GM21576 (cell line): ENCODE measurements at regions not wholly inside any gene's neighbourhood (a gene's known extent, or its start where the extent isn't known, plus 50 kb on each side); places are given as distances from the start of the nearest gene placed in this dataset.
A peak's percentile ranks its signal among the peaks of the same experiment; 100 is the strongest.
"Not testable (repeated sequence)": the region's sequence is repeated elsewhere in the genome, so short reads cannot be mapped to it uniquely, and the experiment has no call there.

ENCODE experiments used
- ATAC-seq: cut with Tn5 transposase; IDR thresholded peaks from one replicate; pipeline ENCODE4 v1.9.1; 2021; ENCODE audit warnings: mild to moderate bottlenecking, moderate library complexity; ENCODE audit not compliant: unreplicated experiment

DNA sequence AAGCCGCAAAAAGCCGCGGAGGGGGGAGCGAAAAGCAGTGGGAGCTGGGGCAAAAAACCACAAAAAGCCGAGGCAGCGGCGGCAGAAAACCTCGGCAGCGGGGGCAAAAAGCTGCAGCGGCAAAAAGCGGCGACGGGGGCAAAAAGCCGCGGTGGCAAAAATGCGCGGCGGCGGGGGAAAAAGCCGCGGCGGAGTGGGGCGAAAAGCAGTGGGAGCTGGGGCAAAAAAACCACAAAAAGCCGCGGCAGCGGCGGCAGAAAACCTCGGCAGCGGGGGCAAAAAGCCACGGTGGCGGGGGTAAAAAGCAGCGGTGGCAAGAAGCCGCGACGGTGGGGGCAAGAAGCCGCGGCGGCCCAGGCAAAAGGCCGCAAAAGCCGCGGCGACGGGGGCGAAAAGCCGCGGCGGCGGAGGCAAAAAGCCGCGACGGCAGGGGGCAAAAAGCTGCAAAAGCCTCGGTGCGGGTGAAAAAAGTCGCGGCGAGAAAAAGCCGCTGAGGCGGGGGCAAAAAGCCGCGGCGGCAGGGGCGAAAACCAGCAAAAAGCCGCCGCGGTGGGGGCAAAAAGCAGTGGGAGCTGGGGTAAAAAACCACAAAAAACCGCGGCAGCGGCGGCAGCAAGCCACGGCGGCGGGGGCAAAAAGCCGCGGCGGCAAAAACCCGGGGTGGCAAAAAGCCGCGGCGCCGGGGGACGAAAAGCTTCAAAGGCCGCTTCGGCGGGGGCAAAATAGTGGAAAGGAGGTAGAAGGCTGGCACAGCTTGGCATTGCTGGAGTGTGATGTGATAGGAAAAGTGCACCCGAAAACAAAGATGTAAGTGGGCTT, 135.9 kb downstream of the ZNF92 start:
- ATAC-seq, result no peak

DNA sequence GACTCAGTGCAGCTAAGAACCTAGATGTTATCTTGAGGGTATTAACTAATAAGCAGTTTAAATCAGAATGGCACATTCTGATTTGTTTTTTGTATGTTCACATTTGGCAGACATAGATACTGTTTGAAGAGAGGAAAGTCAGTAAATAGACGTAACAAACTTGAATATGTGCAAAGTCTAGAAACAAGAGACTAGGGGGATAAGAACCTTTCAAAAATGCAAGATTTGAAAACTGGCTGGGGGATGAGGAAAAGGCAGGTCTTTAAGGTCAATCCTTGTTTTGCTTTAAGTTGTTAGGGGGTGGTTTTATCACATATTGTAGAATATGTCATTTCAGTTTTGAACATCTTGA, 136.5 kb downstream of the ZNF92 start:
- not testable (repeated sequence) for ATAC-seq

DNA sequence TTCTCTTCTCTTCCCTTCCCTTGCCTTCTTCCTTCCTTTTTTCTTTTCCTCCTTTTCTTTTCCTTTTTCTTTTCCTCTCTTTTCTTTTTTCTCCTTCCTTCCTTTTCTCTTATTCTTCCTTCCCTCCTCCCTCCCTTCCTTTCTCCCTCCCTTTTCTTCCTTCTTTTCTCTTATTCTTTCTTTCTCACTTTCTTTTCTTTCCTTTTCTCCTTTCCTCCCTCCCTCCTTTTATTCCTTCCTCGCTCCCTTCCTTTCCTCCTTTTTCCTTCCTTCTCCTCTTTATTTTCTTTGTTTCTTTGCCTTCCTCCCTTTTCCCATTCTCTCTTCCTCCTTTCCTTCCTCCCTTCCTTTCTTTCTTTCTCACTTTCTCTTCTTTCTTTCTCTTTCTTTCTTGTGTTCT, 146.1 kb downstream of the ZNF92 start:
- ATAC-seq, result not testable (repeated sequence)

DNA sequence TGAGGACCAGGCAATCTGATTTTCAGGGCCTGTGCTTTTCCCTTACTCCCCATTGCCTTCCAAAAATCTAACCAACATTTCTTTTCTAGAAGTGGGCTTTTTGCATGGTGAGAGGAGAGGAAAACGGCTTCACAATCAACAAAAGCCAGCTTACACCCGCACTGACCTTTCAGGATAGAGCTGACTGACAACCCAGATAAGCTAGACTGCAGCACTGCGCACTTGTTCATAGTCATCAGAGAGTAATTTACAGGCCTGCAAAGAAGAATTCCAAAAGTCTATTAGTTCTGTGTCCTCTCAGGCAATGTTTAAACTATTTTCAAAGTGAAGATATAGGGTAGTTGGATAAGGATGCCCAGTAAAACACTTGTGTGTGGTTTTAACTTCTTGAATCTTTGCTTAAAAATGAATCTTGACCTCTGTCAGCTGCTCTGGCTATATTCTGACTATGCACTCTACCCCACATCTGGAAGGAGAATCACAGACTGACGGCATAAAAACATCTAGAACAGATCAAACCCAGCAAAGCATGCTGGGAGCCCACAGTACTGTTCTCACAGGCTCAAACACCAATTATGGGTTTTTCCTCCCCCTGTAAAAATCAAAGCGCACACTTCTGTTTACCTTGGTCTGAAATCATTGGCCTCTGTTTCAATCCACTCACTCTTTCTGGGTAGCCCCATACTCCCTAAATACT, 172.0 kb downstream of the ZNF92 start:
- not testable (repeated sequence) for ATAC-seq

DNA sequence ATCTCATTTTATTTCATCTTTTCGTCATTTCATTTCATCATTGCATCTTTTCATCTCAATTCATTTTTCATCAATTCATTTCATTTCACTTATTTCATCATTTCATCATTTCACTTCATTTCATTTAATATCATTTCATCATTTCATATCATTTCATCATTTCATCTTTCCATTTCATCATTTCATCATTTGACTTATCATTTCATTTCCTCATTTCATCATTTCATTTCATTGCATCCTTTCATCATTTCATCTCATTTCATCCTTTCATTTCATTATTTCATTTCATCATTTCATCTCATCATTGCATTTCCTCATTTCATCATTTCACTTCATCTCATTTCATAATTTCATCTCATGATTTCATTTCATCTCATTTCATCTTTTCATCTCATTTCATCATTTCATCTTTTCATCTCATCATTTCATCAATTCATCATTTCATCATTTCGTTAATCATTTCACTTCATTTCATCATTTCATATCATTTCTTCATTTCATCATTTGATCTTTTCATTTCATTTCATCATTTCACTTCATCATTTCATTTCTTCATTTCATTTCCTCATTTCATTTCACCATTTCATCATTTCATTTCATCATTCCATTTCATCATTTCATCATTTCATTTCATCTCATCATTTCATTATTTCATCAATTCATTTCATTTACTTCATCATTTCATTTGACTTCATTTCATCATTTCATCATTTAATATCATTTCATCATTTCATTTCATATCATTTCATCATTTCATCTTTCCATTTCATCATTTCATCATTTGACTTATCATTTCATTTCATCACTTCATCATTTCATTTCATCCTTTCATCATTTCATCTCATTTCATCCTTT, 176.2 kb downstream of the ZNF92 start:
- ATAC-seq, result not testable (repeated sequence)

DNA sequence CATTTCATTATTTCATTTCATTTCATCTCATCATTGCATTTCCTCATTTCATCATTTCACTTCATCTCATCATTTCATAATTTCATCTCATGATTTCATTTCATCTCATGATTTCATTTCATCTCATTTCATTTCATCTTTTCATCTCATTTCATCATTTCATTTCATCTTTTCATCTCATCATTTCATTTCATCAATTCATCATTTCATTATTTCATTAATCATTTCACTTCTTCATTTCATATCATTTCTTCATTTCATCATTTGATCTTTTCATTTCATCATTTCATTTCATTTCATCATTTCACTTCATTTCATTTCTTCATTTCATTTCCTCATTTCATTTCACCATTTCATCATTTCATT, 176.8 kb downstream of the ZNF92 start:
- not testable (repeated sequence) for ATAC-seq

DNA sequence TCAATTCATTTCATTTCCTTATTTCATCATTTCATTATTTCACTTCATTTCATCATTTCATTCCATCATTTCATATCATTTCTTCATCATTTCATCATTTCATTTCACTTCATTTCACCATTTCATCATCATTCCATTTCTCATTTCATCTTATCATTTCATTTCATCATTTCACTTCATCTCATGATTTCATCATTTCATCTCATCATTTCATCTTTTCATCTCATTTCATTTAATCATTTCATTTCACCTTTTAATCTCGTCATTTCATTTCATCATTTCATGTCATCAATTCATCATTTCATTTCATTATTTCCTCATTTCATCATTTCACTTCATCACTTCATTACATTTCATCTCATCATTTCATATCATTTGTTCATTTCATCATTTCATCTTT, 177.4 kb downstream of the ZNF92 start:
- not testable (repeated sequence) for ATAC-seq

DNA sequence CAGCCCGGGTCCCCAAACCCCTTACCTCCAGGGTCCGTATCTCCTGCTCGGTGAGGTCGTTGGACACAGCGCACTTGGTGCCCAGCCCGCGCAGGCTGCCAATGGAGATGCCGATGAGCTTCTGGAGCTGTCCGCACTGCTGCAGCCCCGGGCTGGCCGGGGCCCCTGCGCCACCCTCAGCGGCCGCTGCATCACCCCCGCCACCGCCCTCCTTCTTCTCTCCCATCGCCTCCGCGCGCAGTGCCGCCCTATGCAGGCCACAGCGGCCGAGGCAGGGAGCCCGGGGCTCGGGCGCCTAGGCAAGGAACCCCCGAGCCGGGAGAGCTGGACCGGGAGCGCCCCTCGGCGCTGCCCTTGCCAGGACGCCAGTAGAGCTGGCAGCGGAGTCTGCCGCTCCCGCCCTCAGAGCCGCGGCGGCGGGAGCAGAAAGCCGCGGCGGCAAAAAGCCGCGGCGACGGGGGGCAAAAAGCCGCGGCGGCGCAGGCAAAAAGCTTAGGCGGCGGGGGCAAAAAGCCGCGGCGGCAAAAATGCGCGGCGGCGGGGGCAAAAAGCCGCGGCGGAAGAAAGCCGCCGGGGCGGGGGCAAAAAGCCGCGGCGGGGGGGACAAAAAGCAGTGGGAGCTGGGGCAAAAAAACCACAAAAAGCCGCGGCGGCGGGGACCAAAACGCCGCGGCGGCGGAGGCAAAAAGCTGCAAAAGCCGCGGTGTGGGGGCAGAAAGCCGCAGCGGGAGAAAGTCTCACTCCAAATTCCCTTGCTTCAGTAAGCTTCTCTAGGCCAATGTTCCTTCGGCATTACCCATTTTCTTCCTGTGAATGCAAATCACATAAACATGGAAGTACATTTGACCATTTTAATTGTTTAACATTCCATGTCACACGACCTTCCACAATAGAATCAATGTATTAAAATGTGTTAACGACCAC, 181.2 kb downstream of the ZNF92 start:
- ATAC-seq, result not testable (repeated sequence)

DNA sequence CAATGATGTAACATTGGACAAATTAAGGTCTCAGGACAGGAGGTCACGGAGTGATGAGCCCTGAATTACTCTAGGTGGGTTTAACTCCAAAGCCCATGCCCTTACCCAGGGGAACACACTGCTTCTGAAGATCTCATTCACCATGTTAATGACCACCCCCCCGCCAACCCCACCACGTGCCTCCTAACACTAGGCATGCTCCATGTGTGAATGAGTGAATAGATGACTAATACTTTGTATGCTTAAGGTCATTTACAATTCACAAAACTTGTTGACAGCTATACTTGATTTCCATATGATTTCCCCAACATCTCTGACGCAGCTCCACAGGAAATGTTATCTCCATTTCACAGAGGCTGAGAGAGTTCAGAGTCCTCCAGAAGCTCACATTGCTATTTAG, 184.9 kb downstream of the ZNF92 start:
- not testable (repeated sequence) for ATAC-seq

DNA sequence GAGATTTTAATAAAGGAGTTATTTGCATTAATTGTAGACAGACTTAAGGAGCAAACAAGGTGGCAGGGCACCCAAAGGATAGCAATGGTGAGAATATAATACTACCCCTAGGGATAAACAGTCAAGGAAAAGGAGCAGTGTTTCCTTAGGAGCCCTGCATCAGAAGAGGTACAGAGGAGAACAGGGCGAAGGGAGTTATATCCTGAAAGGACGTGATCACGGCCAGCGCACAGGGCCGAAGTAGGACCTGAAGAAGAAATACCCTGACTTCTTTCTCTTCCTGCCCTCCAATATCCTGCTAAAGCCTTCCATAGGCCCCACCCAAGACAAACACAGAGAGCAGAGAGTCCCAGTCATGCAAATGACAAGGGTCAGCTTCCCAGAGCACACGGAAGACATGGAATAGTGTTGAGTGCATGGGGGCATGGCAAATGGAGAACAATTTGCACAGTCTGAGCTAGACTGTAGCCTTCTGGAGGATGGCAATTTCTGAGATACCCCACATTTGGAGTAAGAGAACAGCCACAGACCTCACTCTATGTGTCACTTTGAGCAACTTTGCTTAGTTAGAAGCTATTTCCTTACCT, 188.2 kb downstream of the ZNF92 start:
- not testable (repeated sequence) for ATAC-seq

DNA sequence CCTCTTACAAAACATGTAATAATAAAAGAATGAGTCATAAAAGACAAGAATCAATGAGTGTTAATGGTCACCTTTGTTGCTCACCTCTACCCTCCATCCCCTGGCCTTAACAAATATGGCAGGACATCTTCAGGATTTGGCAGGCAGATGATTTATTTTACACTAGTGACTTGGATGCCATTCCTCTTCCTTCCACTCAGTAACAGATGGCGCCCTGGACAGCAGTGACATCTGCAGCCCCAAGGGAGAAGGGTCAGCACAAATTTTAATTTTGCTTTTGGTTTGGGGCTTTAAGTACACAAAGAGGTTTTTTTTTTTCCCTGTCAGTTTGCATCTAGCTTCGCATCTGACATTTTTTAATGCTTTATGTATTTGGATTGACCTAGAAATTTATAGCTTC, 188.9 kb downstream of the ZNF92 start:
- peak; percentile 88 for ATAC-seq

DNA sequence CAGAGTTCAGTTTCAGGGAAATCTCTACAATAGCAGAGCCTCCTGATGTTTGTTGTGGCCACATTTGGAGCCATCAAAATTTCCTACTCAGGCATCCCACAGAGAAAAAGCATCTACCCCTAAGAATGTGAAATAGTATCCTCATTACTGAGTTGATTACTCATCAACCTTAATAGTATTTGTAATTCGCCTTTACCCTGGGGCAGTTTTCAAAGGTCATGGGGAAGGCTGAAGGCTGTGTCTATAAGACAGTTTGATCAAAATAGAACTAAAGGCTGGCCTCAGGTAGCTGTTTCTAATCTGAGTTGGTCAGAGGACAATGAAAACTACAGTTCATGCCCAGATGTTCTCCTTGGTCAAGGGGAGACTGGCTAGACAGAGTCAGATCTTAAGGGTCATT, 189.7 kb downstream of the ZNF92 start:
- not testable (repeated sequence) for ATAC-seq

DNA sequence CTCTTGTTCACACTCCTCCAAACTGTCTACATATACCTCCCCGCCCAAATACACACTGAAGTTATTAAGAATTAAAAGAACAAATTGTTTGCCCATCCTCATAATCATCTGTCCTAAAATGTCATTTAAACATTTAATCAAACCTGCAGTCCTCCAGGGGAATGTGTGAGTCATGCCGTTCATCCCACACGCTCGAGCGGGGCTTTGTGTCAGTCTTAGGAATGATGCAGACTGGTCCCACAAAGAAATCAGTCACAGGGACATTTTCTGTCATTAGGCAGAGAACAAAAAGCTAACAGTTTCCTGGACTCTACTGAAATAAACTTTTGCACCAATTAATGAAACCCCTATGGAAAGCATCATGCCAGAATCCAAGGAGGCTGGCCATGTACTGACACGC, 194.6 kb downstream of the ZNF92 start:
- not testable (repeated sequence) for ATAC-seq

DNA sequence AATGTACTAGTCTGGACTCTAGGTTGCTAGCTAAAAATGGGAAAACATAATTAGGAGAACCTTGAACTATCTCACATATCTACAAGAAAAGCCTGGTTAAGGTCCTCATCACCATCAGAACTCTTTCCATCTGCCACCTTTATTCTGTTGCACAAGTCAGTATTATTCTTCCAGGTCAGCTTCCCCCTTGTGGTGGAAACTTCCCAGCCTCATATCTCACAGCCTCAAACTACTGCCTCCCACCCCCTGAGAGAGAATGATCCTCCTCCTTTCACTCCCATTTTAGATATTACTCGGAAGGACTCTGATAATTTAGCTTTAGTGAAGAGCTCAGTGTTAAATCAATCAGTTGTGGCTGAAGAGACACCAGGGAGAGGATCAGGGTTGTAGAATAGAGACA, 197.3 kb downstream of the ZNF92 start:
- ATAC-seq, result not testable (repeated sequence)

DNA sequence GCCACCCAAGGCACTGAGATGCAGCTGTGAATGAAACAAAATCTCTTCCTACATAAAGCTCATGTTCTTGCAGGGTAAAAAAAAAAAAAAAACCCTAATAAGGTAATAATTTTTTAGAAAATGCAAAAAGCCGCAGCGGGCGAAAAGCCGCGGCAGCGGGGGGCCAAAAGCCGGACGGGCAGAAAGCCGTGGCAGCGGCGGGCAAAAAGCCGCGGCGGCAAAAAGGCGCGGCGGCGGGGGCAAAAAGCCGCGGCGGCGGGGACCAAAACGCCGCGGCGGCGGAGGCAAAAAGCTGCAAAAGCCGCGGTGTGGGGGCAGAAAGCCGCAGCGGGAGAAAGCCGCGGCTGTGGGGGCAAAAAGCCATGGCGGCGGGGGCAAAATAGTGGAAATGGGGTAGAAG, 198.9 kb downstream of the ZNF92 start:
- not testable (repeated sequence) for ATAC-seq

DNA sequence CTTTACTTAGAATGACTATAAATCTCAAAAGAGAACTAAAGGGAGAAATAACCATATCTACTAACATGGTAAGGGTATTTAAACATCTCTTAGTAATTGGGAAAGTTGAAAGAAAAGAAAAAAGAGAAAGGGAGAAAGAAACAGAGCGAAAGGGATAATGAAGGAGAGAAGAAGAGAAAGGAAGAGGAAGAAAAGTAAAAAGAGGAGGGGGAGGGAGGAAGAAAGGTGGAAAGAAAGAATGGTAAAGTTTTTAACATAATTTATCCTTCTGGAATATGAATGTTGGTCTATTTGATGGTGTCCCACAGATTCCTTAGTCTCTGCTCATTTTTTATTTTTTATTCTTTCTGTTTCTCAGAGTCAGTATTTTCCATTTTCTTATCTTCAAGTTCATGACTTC, 202.7 kb downstream of the ZNF92 start:
- ATAC-seq, result not testable (repeated sequence)

DNA sequence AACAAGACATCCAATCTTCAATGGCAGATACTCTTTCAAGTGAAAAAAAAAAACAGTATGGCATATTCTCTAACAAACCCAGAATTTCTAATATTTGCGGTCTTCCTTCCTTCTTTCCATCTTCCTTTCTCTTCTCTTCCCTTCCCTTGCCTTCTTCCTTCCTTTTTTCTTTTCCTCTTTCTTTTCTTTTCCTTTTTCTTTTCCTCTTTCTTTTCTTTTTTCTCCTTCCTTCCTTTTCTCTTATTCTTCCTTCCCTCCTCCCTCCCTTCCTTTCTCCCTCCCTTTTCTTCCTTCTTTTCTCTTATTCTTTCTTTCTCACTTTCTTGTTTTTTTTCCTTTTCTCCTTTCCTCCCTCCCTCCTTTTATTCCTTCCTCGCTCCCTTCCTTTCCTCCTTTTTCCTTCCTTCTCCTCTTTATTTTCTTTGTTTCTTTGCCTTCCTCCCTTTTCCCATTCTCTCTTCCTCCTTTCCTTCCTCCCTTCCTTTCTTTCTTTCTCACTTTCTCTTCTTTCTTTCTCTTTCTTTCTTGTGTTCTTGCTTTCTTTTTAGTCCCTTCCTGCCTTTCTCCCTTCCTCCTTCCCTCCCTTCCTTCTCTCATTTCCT, 209.0 kb downstream of the ZNF92 start:
- ATAC-seq, result not testable (repeated sequence)

DNA sequence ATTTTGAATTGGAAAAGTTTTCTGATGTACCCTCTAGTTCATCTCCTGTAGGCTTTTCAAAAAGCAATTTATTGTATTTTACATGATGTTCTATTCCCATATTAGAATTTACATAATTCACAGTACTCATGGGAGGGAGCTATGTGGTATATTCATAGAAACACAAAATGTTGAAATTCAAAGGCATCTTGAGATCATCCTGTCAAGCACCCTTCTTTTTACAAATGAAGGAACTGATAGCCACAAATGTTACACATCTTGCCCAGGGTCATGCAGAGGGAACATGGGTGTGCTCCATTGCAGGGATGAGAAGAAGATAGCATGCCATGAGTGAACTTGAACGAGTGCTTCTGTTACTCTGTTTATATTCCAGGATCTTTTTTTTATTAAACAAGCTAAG, 228.8 kb downstream of the ZNF92 start:
- not testable (repeated sequence) for ATAC-seq

DNA sequence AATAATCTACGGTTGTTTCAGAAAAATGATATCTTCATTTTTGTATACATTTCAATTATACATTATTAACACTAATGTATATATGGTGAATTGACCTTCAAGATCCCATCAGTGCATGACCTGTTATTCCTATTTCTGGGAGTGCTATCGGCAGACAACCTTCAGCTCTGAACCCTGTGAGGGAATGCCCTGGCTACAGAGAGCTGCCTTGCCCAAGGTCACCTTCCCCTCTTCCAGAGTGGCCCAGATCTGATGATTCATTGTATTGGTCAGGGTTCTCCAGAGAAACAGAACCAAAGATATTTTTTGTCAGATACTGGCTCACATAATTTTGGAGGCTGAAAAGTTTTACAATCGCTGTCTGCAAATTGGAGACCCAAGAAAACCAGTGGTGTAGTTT, 235.5 kb downstream of the ZNF92 start:
- no peak for ATAC-seq
